ENCODE measurements at regions not wholly inside any gene's neighbourhood (a gene's known extent, or its start where the extent isn't known, plus 50 kb on each side); places are given as distances from the start of the nearest gene placed in this dataset.

- TF ChIP-seq CTCF (IDR thresholded peaks at IDR 0.05) = no peak
- TF ChIP-seq POLR2A (IDR thresholded peaks at IDR 0.05) = no peak
- H3K4me3 ChIP-seq = no peak overlapping the region
- intact Hi-C loops (cut with DNase I) = no loop called here
- 90 to 94% (median 92%) methylated on average over 3 of the region's 3 CpGs for WGBS, 4 donors
- H3K27ac ChIP-seq = no peak overlapping the region
- H3K9me3 ChIP-seq = peaks cover 0 to 3% (median 0%) of the 10 kb centered on the region in 12 donors
- no peaks in the 10 kb centered on the region for H3K36me3 ChIP-seq
- no peak for ATAC-seq
- H3K27me3 ChIP-seq = no peaks in the 10 kb centered on the region
- DNase-seq = no peak
- H3K4me1 ChIP-seq = peaks cover 0 to 36% (median 16%) of the 10 kb centered on the region in 12 donors
These were observed 457.2 kb upstream of the TRIB2 start for GRCh38 chr2:12259493-12259892.

- no peak for TF ChIP-seq CTCF (IDR thresholded peaks at IDR 0.05)
- no peak for TF ChIP-seq POLR2A (IDR thresholded peaks at IDR 0.05)
- ATAC-seq = no peak
- Histone ChIP-seq H3K4me3 (no peak overlapping the region), H3K4me1 (peaks cover 0 to 33% (median 13%) of the 10 kb centered on the region in 12 donors), H3K27ac (peak overlapping the region in 4 of 12 donors; percentile 7 to 43 (median 19)), H3K9me3 (peaks cover 0 to 3% (median 0%) of the 10 kb centered on the region in 12 donors), H3K27me3 (no peaks in the 10 kb centered on the region), H3K36me3 (no peaks in the 10 kb centered on the region)
- 83 to 91% (median 90%) methylated on average over 3 of the region's 3 CpGs for WGBS, 4 donors
- no peak for DNase-seq
- intact Hi-C loops (cut with DNase I) = no loop called here
These were observed 454.6 kb upstream of the TRIB2 start for GRCh38 chr2:12261986-12262680.

- no peaks in the 10 kb centered on the region for H3K27me3 ChIP-seq
- WGBS, 4 donors = 20 to 52% (median 31%) methylated on average over 2 of the region's 2 CpGs
- no peak overlapping the region for H3K4me3 ChIP-seq
- peak overlapping the region in 4 of 12 donors; percentile 7 to 43 (median 19) for H3K27ac ChIP-seq
- H3K9me3 ChIP-seq = peaks cover 0 to 3% (median 0%) of the 10 kb centered on the region in 12 donors
- peaks cover 0 to 26% (median 12%) of the 10 kb centered on the region in 12 donors for H3K4me1 ChIP-seq
- DNase-seq = peak in 1 of 5 donors; percentile 34
- TF ChIP-seq CTCF (IDR thresholded peaks at IDR 0.05) = no peak
- no peak for TF ChIP-seq POLR2A (IDR thresholded peaks at IDR 0.05)
- intact Hi-C loops (cut with DNase I) = no loop called here
- no peaks in the 10 kb centered on the region for H3K36me3 ChIP-seq
- peak in 3 of 4 donors; percentile 45 to 76 (median 68) for ATAC-seq
These were observed 453.9 kb upstream of the TRIB2 start for GRCh38 chr2:12262681-12263436.

- no peak overlapping the region for H3K4me3 ChIP-seq
- intact Hi-C loops (cut with DNase I) = no loop called here
- ATAC-seq = no peak
These were observed 453.0 kb upstream of the TRIB2 start for GRCh38 chr2:12263730-12264129.

More at GRCh38 chr2:12263730-12264129, 453.0 kb upstream of the TRIB2 start:
- no peak for DNase-seq
- no peak overlapping the region for H3K27ac ChIP-seq
- no peaks in the 10 kb centered on the region for H3K27me3 ChIP-seq
- TF ChIP-seq POLR2A (IDR thresholded peaks at IDR 0.05) (no peak), CTCF (IDR thresholded peaks at IDR 0.05) (no peak)
- peaks cover 0 to 26% (median 12%) of the 10 kb centered on the region in 12 donors for H3K4me1 ChIP-seq
- peaks cover 0 to 3% (median 0%) of the 10 kb centered on the region in 12 donors for H3K9me3 ChIP-seq
- no peaks in the 10 kb centered on the region for H3K36me3 ChIP-seq
